GM18867 (cell line): ENCODE measurements at regions not wholly inside any gene's neighbourhood (a gene's known extent, or its start where the extent isn't known, plus 50 kb on each side); places are given as distances from the start of the nearest gene placed in this dataset.
"Not testable (repeated sequence)": the region's sequence is repeated elsewhere in the genome, so short reads cannot be mapped to it uniquely, and the experiment has no call there.

Source experiments
- ATAC-seq: cut with Tn5 transposase; IDR thresholded peaks from one replicate; pipeline ENCODE4 v1.9.1; 2021; ENCODE audit warnings: mild to moderate bottlenecking, moderate library complexity; ENCODE audit not compliant: unreplicated experiment

DNA sequence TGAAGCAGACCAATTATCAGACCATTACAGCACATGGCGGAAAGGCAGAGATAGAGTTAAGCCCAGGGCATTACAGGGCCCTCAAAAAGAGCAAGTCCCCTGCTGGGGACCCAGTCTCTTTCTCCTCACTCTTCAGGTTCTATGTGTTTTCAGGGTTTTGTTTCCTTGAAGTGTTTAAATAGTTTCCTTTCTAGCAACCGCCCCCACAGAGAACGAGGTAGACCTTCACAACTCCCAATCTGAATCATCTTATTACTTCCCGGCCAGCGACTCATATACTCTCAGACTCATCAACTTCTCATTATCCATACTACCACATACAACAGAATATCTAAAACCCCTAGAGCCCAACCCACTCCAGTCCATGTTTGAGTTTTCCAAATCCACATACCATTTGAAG is 526.6 kb upstream of the ARID1B start:
- ATAC-seq = no peak

DNA sequence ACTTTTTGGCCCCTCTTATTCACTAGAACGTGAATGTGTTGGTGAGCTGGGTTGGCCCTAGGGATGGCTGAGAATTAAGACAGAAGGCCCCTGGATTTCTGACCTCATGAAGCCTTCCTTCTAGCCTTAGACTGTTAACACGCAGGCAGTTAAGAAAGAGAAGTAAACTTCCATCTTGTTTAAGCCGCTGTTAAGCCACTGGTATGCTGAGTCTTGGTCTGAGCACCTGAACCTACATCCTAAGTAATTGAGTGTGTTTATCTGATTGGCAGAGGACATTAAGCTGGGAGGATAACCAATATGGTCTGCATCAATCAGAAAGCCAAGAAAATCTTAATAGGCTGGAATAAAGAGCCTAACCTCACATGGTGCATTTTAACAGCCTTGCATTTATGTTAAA is 535.0 kb upstream of the ARID1B start:
- ATAC-seq = no peak

DNA sequence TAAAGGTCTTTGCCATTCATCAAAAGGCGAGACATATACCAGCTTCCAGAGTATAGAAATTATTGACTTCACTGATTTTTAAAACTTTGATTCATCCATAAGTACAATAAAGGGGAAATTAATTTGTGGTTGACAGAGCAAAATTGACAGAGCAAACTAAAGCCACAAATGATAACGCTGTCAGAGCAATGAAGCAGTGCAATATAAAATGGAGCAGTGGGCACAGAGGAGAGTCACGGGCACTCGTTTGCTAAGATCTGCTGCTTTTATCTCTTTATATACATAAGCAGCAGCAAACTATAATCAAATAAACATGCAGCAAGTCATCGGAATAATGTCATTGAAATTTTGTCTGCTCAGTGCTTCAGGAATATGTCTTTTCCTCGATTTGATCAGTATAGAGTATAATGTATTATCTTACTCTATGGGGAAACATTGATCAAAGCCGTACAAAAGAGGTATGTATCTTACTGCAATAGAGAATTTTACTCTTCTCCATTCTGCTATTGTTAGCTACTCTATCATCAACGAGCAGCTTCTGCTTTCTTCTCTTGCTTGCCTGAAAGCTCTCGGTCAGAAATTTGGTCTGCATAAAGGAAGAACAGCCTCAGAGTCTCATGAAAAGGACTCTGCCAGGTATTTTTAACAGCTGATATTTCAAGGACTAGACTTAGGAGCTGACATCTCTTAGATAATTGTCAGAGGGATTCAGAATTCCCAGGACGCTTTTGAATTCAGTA is 546.0 kb upstream of the ARID1B start:
- no peak for ATAC-seq

DNA sequence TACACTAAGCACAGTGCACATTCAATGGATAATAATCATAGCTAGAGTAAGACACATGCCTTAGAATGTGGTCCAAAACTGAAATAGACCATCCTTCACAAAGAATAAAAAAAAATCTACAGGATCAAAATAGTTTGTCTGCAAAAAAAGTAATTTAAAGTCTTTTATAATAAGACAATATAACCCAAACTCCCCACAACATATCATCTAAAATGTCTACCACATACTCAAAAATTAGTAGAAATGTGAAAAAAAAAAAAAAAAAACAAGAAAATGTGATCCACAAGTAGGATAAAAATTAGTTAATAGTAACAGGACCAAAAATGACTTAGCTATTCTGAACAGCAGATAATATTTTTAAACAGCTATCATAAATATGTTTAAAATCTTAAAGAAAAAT is 557.2 kb upstream of the ARID1B start:
- ATAC-seq = no peak

DNA sequence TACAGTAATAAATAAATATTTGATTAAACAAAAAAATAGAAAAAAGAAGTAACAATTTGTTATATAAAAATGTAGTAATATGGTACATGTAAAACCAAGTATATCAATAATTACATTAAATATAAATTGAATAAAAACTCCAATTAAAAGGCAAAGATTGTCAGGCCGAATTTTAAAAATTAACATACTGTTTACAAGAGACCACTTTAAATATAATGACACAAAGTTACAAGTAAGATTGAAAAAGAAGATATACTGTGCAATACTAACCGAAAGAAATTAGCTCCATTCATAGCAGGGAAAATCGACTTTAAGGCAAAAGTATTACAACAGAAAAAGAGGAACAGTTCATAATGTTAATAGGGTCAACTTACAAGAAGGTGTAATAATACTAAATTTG is 571.5 kb upstream of the ARID1B start:
- ATAC-seq = no peak

DNA sequence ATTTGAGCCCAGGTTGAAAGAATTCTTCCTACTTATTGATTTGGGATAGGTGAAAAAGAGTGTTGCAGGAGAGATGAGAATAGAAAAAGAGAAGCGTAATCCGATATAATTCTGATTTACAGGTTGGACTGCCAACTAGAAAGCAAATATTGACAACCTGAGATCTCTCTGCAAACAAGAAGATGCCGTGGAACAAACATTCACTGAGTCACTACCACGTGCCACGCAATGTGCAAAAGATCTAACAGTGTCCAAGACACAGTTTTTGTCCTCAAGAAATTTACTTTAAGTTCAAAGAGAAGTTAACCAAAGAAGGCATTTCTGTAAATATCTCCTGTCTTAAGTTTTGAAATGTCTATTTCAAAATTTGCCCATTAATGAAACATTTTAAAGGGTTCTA is 578.0 kb upstream of the ARID1B start:
- ATAC-seq = no peak

DNA sequence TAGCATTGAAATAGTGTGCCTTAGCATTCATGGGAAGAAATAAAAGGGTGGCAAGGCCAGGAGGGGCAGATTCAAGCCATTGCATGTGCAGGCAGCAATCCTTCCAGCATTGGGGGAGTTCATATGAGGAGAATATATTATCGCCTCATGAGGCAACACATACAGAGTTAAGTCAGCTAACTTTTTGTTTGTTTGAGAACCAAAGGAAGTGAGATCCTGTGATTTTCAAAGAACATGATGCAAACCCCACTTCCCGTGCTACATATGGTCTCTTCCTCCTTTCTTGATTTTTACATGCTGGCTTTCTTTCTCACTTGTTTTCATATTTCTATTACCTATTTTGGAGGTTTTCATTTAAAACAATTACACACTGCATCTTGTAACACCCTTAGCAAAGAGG is 579.7 kb upstream of the ARID1B start:
- ATAC-seq = no peak

DNA sequence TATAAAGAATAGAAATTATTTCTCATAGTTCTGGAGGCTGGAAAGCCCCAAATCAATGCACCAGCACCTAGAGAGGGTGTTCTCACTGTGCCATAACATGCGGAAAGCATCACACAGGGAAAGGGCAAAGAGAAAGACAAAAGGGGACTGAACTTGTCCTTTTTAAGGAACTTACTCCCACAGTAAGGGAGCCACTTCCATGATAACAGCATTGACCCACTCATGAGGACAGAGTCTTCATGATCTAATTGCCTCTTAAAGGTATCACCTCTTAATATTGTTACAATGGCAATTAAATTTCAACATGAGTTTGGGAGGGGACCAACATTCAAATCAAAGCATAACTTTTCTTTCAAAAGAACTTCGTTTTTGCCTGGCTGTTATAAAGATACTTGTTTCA is 582.2 kb upstream of the ARID1B start:
- no peak for ATAC-seq

DNA sequence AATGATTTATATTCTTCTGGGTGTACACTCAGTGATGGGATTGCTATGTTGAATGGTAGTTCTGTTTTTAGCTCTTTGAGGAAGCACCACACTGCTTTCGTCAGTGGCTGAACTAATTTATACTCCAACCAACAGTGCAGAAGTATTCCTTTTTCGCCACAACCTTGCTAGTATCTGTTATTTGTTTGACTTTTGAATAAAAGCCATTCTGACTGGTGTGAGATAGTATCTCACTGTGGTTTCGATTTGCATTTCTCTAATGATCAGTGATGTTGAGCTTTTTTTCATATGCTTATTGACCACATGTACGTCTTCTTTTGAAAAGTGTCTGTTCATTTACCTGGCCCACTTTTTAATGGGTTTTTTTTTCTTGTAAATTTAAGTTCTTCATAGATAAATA is 583.8 kb upstream of the ARID1B start:
- no peak for ATAC-seq

DNA sequence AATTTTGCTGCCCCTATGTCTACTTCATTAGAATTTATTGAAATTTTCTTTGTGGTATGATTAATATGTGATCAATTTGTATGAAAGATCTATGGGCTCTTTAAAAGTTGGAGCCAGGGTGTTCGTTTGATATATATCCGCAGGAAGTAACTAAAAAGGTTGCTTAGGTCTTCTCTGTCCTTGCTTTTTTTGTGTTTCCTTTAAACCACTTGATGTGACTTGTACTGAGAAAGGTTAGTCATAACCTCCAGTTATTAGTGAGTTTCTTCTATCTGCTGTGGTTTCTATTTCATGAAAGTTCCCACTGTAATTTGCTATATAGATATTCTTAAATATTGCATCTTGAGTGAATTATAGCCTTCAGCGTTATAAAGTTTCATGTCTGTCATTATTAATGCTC is 585.3 kb upstream of the ARID1B start:
- no peak for ATAC-seq

DNA sequence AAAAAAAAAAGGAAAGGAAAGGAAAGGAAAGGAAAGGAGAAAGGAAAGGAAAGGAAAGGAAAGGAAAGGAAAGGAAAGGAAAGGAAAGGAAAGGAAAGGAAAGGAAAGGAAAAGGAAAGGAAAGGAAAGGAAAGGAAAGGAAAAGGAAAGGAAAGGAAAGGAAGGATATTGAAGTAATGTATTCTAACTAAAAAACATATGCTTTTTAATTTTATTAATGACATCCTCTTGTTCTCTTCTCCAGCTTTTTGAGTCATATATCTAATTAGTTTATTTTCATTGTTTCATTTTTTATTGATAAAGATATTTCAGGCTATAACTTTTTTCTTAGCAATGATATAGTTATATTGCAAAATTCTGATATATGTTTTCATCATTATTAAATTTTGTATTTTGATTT is 585.8 kb upstream of the ARID1B start:
- ATAC-seq = not testable (repeated sequence)

DNA sequence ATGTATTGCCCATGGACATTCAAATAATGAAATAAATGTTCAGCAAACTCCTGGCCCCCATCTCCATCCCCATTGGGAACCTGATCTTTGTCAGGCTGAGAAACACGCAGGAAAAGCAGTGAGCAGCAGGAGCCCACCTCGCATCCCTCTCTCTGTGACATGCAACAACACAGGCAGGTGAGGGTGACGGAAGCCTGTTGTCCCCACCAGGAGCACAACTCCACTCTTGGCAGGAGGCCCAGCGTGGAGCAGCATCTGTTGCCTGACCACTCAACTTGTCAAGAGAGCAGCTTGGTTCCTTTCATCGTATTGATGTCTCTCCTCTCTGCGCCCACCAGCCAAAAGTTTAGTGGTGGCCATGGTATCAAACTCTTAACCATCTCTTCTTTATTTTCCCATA is 586.9 kb upstream of the ARID1B start:
- ATAC-seq = no peak

DNA sequence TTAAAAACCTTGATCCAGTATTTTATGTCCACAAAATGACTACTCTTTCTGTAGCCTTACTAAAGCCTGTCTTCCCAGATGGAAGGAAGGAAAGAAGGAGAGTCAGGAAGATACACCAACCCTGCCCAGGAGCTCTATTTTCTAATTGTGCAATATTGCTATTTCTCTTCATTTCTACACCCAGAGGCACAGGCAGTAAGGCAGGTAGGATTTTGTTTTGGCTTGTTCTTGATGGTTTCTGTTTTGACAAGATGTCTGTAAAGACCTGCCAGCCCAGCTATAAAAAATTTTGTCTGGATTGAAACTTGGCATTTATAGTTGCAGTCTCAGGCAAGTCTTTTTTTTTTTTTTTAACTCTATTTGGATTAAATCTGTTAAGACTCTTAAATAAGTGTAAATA is 587.5 kb upstream of the ARID1B start:
- ATAC-seq = no peak

DNA sequence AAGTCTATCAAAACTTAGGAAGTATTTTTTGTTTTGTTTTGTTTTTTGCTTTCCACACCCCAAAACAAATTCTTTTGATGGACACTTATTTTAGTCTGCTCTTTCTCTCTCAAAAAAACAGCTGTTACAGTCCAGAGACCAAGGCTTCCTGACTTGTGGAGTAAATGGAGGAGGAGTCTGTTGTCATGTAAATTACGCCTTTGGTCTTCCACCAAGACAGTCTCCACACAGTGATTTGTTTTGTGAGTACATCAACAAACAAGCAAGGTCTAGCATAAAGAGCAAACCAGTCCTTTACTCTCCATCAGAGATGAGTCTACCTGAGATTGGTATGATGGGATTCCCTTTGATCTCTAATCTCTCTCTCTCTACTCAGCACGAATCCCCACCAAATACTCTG is 588.0 kb upstream of the ARID1B start:
- ATAC-seq = no peak

DNA sequence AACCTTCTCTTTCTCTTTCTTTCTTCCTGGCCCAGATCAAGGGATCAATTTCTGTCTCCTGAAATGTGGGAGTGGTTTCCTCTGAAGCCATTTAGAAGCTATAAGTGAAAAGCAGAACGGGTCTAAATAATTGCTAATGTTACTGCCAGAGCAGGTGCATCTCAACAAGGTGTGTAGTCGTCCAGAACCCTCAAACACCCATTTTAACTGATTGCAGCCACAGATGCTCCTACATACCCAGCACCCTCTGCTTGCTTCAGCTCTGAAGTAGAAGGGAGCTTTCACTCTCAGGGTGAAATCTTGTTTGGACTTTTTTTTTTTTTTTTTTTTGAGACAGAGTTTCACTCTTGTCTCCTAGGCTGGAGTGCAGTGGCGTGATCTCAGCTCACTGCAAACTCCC is 592.1 kb upstream of the ARID1B start:
- no peak for ATAC-seq

DNA sequence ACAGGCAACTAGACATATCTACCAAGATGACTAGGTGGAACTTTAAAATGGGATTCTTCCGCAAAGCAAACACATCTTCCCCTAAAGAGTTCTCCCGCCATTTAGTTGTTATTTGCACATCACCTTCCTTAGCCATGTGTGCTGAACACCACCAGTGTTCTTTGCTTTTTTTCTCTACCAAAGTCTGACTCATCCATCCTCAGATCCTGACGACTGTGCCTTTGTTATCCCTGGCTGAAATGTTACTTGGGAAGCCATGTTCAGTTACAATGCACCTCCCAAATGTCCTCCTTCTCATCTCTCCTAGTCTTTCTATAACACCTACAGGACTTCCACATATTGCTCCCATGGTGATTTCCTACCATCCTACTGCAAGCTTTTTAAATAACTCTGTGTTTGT is 593.5 kb upstream of the ARID1B start:
- ATAC-seq = no peak

DNA sequence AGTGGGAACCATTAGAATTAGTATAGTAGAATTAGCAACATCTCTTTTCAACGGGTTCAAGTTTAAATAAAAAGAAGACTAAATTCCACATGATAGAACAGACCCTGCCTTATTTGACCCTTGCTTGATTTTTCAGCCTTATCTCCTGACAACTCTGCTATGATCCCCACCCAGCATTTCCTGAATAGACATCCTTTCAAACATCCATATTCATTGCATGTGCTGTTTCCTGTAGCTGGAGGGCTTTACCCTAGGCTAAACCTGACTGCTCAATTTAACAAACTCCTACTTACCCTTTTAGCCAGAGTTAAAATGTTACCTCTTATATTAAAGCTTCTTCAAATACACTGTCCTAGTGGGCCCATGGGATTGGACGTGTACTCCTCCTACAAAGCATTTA is 594.8 kb upstream of the ARID1B start:
- ATAC-seq = no peak

DNA sequence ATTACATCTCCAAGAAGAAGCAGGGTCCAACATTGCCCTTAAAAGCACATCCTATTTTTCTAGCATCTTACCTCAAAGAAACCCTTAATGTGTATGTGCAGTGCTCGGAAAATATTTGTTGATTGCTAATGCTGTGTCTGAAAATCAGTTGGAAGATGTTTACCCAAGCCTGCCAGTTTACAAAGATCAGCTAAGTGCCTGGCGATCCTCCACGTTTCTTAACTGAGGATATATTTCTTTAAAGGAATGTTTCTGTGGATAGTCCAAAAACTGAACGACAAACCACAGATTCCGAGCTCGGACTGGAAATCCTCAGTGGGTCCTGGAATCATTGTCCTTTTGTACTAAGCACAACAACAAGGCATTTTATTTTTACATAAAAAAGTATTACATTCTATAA is 595.7 kb upstream of the ARID1B start:
- ATAC-seq = no peak

DNA sequence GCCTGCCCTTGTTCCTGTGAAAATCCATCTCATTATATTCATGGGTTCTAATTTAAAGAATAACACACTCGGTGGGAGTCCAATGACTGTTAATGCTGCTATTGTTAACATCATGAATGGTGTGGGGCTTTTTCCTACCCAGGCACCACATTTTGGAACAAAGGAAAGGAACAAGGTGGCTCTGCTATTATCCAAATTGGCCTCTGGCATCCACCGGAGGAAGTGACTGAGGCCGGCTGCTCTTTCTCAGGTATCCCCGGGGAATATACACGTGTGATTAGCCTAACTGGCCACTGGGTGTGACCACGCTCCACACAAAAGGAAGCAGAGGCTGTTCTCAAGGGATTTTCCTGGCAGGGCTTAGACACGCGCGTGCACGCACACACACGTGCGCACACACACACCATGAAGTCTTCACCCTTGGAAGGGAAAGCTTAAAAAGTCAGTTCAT is 601.2 kb upstream of the ARID1B start:
- no peak for ATAC-seq

DNA sequence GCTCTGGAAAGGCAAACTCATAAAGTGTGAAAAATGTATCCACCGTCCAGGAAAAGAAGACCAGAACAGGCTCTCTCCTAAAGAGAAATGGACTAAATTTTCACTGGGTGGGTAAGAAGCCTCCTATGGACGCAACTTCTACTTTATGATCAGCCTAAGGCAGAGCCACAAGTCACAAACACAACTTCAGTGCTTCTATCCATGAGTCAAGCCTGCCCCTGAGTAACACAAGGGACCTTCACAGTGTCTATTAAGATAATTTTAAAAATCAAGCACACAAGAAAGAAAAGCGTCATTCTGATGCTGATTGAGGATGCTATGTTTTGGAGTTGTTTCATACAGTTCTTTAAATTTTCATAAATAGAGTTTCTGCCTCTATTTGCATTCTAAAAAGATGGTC is 601.7 kb upstream of the ARID1B start:
- no peak for ATAC-seq

DNA sequence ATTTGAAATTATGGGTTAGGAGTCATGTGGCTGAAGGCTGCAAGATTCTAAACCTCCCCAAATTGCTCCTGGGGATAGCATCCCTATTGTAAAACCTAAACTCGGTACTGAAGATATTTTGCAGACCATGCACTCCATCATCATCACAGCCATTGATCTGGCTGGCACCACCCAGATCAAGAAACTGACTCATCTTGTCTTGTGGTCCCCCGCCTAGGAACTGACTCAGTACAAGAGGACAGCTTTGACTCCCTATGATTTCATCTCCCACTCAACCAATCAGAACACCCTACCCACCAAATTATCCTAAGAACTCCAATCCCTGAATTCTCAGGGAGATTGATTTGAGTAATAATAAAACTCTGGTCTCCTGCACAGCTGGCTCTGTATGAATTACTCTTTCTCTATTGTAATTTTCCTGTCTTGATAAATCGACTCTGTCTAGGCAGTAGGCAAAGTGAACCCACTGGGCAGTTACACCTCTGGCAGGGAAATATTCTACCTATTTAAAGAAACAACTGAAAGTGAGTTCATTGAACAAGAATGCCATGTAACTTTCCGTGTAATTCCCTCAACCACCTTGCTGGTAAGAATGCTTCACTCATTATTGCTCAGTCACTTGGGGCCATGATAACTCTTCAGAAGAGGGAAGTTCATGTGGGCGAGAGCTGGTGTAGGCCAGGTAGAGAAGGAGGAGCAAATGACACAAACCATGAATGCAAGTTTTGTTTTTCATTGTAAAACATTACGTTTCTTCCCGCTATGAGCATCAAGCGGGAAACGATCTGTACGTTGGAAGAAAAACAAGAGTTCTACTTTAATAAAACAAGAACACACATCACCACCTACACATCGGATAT is 602.9 kb upstream of the ARID1B start:
- no peak for ATAC-seq

DNA sequence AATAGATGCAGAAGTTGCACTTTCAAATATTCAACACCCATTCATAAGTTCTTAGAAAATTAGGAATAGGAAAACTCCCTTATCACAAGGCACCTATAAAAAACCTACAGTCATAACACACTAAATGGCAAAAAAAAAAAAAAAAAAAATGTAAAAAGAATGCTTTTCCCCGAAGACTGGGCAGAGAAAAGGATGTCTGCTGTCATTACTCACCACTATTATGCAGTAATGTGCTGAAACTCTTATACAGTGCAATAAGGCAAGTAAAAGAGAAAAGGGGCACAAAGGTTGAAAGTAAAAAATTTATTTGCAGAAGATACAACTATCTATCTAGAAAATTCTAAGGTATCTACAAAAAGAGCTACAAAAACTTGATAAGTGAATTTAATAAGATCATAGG is 607.8 kb upstream of the ARID1B start:
- no peak for ATAC-seq
